NOMO-1 treated with DMSO at 0.1 percent for 48 hours (cell line): ENCODE measurements at regions not wholly inside any gene's neighbourhood (a gene's known extent, or its start where the extent isn't known, plus 50 kb on each side); places are given as distances from the start of the nearest gene placed in this dataset.
A peak's percentile ranks its signal among the peaks of the same experiment; 100 is the strongest.
"Not testable (repeated sequence)": the region's sequence is repeated elsewhere in the genome, so short reads cannot be mapped to it uniquely, and the experiment has no call there.

Experiments used
- DNase-seq: peaks from one replicate; lab custom pipeline; 2025; ENCODE audit not compliant: unreplicated experiment; lab: John Stamatoyannopoulos, UW

- DNase-seq = no peak
Observed at GRCh38 chr3:196147116-196147515, 64.1 kb downstream of the ZDHHC19 start.

DNA sequence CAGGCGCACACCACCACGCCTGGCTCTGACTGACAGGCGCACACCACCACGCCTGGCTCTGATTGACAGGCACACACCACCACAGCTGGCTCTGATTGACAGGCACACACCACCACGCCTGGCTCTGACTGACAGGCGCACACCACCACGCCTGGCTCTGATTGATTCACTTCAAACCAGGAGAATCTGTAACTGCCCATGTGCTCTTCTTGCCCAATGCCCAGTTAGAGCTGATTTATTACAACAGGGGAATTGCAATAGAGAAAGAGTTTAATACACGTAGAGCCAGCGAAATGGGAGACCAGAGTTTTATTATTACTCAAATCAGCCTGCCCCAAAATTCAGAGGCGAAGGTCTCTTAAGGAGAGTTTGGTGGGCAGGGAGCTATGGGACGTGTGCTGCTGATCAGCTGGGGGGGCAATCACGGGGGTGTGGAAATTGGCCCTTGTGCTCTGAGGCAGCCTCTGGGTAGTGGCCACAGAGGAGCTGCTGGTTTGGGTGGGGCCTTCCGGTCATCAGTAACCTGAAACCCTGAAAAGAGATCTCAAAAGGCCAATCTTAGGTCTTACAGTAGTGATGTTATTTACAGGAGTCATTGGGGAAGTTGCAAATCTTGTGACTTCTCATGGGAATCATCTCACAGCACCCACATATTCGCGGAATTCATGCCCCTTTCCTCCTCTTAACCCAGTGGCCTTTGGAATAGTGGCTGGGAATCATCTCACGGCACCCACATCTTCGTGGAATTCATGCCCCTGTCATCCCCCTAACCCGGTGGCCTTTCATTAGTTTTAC, 63.8 kb upstream of the TFRC start:
- DNase-seq = no peak

- DNase-seq = no peak
Observed at GRCh38 chr3:196144383-196145105, 62.7 kb upstream of the TFRC start.

GRCh38 chr3:196143708-196144382, 62.0 kb upstream of the TFRC start:
- DNase-seq = no peak

DNA sequence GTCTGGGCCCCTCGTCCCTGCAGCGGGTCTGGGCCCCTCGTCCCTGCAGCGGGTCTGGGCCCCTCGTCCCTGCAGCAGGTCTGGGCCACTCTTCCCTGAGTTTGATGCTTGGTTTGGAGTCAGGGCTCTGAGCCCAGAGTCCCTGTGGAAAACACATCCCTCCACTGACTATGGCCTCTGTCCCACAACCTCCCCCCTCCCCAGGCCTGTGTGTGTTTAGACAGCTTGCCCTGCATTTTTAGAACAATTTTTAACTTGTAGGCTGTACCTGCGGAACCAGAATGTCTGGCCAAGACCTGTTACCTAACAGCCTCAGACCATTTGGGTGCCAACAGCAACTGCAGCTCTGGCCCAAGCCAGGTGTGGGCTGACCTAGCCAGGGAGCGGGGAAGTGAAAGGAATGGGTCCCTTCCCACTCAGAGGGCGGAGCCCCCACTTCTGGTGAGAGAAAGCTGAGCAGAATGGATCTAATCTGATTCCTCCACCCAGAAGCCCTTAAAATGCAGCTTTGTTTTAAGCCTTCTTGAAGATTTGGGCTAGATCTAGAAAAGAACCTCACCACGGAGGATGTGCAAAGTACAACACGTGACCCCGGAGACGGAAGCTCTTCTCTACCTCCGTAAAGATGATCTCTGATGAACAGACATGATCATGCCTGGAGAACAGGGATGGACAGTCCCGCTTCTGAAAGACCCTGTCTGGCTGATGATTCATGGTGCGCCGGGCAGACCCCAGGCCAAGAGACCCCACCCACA, 60.5 kb upstream of the TFRC start:
- DNase-seq = no peak

DNA sequence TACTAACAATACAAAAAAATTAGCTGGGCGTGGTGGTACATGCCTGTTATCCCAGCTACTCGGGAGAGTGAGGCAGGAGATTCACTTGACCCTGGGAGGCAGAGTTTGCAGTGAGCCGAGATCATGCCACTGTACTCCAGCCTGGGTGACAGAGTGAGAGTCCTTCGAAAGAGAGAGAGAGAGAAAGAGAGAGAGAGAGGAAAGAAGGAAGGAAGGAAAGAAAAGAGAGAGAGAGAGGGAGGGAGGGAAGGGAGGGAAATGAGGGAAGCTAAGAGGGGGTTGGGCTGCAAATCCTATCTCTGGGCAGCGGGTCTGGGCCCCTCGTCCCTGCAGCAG, 59.9 kb upstream of the TFRC start:
- DNase-seq = no peak

DNA sequence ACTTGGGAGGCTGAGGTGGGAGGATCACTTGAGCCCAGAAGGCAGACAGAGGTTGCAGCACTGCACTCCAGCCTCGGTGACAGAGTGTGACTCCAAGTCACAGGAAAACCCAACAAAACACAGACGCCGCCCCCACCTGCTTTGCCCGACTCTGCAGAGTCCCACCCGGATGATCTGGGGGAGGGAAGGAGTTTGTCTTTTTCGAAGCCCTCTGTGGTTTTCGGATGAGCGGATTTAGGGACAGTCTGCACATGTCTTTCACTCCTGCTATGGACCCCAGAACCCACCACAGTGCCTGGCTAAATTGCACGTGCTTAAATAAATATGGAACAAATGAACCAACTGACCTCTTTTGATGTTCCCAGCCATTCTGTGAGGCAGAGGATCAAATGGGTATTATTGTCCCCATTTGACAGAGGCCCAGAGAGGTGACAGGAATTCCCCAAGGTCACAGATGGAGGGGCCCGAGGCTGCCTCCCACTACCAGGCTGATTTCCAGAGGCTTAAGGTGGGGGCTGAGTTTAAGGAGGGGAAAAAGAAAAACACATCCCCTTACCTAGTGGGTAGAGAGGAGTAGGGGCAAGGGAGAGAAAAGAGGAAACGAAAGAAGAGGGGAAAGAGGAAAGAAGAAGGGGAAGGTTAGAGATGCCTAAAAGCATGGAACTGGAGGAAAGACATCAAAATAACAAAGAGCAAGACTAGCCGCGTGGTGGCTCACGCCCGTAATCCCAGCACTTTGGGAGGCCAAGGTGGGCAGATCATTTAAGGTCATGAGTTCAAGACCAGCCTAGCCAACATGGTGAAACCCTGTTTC, 59.4 kb upstream of the TFRC start:
- peak; percentile 90 for DNase-seq

DNA sequence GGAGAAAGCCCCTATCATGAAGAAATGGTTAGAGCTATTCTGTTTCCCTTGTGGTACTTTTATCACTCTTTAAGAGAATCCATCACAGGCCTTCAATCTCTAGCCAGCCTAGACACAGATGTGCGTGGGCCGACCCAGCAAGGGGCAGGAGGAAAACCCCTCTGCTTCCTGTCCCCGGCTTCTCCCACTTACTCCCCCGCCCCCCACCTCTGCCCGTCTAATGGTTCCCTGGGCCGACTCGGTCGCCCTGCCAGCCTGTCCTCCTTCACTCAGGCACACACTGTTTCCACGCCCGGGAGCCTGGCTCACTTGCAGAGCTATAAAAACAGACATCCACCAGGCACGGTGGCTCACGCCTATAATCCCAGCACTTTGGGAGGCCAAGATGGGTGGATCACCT, 58.3 kb upstream of the TFRC start:
- DNase-seq = no peak

- no peak for DNase-seq
Observed at GRCh38 chr3:196139281-196139680, 57.4 kb upstream of the TFRC start.

GRCh38 chr3:196138482-196139254, 56.8 kb upstream of the TFRC start:
- DNase-seq = no peak

DNA sequence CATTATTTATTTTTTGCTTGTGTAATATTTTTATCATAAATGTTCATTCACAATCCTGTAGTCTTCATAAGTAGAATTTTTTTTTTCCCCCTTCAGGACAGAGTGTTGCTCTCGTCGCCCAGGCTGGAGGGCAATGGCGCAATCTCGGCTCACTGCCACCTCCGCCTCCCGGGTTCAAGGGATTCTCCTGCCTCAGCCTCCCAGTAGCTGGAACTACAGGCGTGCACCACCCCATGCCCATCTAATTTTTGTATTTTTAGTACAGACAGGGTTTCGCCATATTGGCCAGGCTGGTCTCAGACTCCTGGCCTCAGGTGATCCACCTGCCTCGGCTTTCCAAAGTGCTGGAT, 54.7 kb upstream of the TFRC start:
- not testable (repeated sequence) for DNase-seq

DNA sequence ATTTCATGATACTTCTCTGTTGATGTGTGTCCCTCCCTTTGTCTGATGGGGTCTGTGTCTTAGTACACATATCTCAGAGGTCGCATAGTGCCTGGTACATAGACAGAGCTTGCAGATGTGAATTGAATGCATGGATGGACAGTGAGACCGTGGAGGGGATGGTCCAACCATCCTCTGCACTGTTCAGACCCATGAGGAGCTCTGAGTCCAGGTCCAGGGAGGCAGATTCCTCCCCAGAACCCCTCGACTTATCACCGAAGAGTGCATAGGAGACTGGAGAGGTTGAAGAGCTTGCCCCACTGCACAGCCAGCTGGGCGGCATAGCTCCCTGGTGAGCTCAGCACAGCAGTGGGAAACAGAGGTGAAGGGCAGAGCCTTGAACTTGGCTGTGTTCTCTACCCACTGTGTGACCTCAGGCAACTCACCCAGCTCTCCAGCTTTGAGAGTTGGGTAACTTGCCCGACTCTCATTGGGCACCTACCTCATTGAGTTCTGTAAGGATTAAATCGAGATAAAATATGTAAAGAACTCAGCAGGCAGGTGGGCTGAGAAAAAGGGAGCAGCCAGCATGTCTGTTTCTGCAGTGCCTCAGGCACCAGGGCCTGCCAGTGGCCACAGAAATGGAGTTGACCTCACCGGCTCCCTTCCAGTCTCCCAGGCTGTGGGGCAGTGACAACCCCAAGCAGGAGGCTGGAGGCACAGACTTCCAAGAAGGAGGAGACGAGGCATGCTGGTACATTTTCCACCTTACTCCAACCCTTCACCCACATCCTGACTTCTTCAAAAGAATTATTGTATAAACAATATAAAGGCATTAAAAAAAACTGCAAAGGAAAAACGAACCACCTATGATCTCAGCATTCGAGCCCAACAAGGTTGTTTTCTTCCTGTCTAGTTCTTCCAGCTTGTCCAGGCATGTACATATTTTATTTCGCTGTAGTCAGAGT, 54.1 kb upstream of the TFRC start:
- DNase-seq = no peak

DNA sequence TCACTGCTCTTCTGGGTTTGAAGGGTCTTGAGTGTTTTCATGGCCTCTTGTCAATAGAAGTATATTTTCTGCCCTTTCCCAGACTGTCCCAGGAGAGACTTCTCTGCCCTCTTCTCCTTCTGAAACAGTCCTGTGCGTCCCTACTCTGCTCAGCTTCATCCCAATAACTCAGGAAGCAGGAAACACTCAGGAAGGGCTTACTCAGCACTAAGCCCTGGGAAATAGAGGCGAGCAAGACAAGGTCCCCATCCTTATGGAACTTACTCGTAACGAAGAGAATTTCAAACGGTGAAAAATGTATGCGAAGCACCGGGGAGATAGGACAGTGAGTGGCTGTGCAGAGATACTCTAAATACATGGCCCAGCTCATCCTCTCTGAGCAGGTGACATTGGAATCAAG, 52.8 kb upstream of the TFRC start:
- DNase-seq = no peak

DNA sequence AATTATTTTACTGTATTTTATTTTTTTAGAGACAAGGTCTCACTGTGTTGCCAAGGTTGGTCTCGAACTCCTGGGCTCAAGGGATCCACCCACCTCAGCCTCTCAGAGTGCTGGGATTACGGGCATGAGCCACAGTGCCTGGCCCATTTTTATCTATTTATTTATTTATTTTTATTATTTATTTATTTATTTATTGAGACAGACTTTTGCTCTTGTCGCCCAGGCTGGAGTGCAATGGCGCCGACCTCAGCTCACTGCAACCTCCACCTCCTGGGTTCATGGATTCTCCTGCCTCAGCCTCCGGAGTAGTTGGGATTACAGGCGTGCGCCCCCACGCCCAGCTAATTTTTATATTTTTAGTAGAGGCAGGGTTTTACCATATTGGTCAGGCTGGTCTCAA, 52.0 kb upstream of the TFRC start:
- DNase-seq = not testable (repeated sequence)

GRCh38 chr3:196131921-196132320, 50.0 kb upstream of the TFRC start:
- no peak for DNase-seq
